Heart right ventricle (tissue), 16 donors: ENCODE measurements at regions not wholly inside any gene's neighbourhood (a gene's known extent, or its start where the extent isn't known, plus 50 kb on each side); places are given as distances from the start of the nearest gene placed in this dataset.

ENCODE experiments used
- ATAC-seq, 8 donors: fragments of 200-7000 bp; cut with Tn5 transposase; one replicate each; pipeline ENCODE4 v1.9.1; 2020; ENCODE audit warnings: mild to moderate bottlenecking in 8 of 8, moderate library complexity in 8 of 8, moderate number of reproducible peaks in 1 of 8
- DNase-seq, 2 donors: peaks; one replicate each; pipeline ENCODE4 v3.0.0-alpha.2; 2020
- H3K27ac ChIP-seq, 10 donors: fragments of 200-600 bp; sonication (generic) in 2 of 10; one replicate each; pipeline versions ENCODE4 v1.5.0 to v1.8.0; 2020 to 2022; ENCODE audit warnings: mild to moderate bottlenecking in 3 of 10
- H3K27me3 ChIP-seq, 7 donors: fragments of 200-600 bp; one replicate each; pipeline ENCODE4 v1.8.0; 2021 to 2022; ENCODE audit warnings: mild to moderate bottlenecking in 2 of 7
- H3K36me3 ChIP-seq, 9 donors: fragments of 200-600 bp; sonication (generic) in 1 of 9; one replicate each; pipeline versions ENCODE4 v1.5.0 to v1.8.0; 2020 to 2022; ENCODE audit warnings: mild to moderate bottlenecking in 2 of 9
- H3K4me1 ChIP-seq, 9 donors: fragments of 200-600 bp; sonication (generic) in 1 of 9; one replicate each; pipeline versions ENCODE4 v1.5.0 to v1.8.0; 2020 to 2022; ENCODE audit warnings: mild to moderate bottlenecking in 4 of 9
- H3K4me3 ChIP-seq, 10 donors: fragments of 200-600 bp; sonication (generic) in 2 of 10; one replicate each; pipeline versions ENCODE4 v1.5.0 to v1.8.0; 2020 to 2022; ENCODE audit warnings: mild to moderate bottlenecking in 7 of 10, moderate library complexity in 2 of 10
- H3K9me3 ChIP-seq, 11 donors: fragments of 200-600 bp in 10 of 11; sonication (generic) in 2 of 11; one replicate each; pipeline versions ENCODE4 v1.5.0 to v1.8.0; 2013 to 2022; ENCODE audit warnings: mild to moderate bottlenecking in 2 of 11, control low read depth in 1 of 11, moderate library complexity in 1 of 11
- CTCF ChIP-seq, 9 donors: fragments of 200-600 bp; sonication (generic) in 2 of 9; IDR thresholded peaks; one replicate each; pipeline versions ENCODE4 v1.5.0 to v1.8.0; 2021 to 2022; ENCODE audit warnings: antibody characterized with exemption in 9 of 9, mild to moderate bottlenecking in 5 of 9, moderate library complexity in 1 of 9
- WGBS, 2 donors: extraction: QIAGEN DNeasy Blood & Tissue Kit; methylation state at CpG; one replicate each; pipeline ENCODE4 v1.1.7; 2013; ENCODE audit warnings: inconsistent platforms in 1 of 2; 5-methylcytosine and 5-hydroxymethylcytosine counted together
- intact Hi-C, 10 donors: fragments of 100-400 bp; cut with DNase I; formaldehyde crosslinking; loops; one replicate each; pipeline versions ENCODE4 v1.11.1 to v1.14.2; 2022
- donor health status: Arrhythmogenic right ventricular cardiomyopathy.
- donor health status: ischemic (EF 13 %, LVEDD 7.1; RV severe dilation, severe dysfunction).
- donor health status: healthy with polysubstance abuse.
- donor health status: DM: no; HTN: yes; CAD: no.
- donor health status: DM: no; HTN: no; CAD: no.
- donor health status: ischemic (EF 25% LVEDD 6.9; RV normal size, moderate dysfunction).
- donor health status: ischemic (EF 25% LVEDD 5.7; RV mildly dilated, moderate dysfunction).
- donor health status: healthy.
- donor health status: DM: yes; HTN: yes; CAD: no.
- donor health status: Ischemic cardiomyopathy.
- donor health status: ischemic (EF 35%, LVEDD 5.7; RV mildly dilated, moderate dysfunction).
- donor health status: nonischemic (EF 11% LVEDD 7.7; RV severe dilation, severe dysfunction).
- donor health status: DM: yes; HTN: yes; CAD: no.
- donor health status: PGD.
- donor health status: ischemic (EF 29% LVEDD 5.4; RV normal size, mild dysfunction).
- donor health status: nonischemic (EF 23%, LVEDD 6.1; RV moderate dilation, normal function).

- no peak for ATAC-seq
- H3K4me1 ChIP-seq, result no peaks in the 10 kb centered on the region
- 54 to 63% methylated on average over 2 of the region's 2 CpGs for WGBS, 2 donors
- H3K4me3 ChIP-seq, result no peak overlapping the region
- H3K36me3 ChIP-seq, result no peaks in the 10 kb centered on the region
- intact Hi-C loops, result no loop called here
- TF ChIP-seq CTCF (IDR thresholded peaks at IDR 0.05), result no peak
- no peak overlapping the region for H3K27ac ChIP-seq
- no peaks in the 10 kb centered on the region for H3K9me3 ChIP-seq
- peaks cover 0 to 23% (median 0%) of the 10 kb centered on the region in 7 donors for H3K27me3 ChIP-seq
- no peak for DNase-seq
Measured at GRCh38 chr6:156461647-156462046, 315.5 kb upstream of the ARID1B start.

- DNase-seq (no peak), ATAC-seq (no peak)
- intact Hi-C loops, result no loop called here
- no peak overlapping the region for H3K4me3 ChIP-seq
- H3K27me3 ChIP-seq, result peaks cover 0 to 13% (median 0%) of the 10 kb centered on the region in 7 donors
- H3K9me3 ChIP-seq, result no peaks in the 10 kb centered on the region
- H3K4me1 ChIP-seq, result no peaks in the 10 kb centered on the region
- H3K27ac ChIP-seq, result no peak overlapping the region
- TF ChIP-seq CTCF (IDR thresholded peaks at IDR 0.05), result no peak
- H3K36me3 ChIP-seq, result no peaks in the 10 kb centered on the region
Measured at GRCh38 chr6:156457601-156458000, 319.6 kb upstream of the ARID1B start.

GRCh38 chr6:156455847-156456246 is 321.3 kb upstream of the ARID1B start:
- H3K9me3 ChIP-seq, result peaks cover 0 to 7% (median 0%) of the 10 kb centered on the region in 11 donors
- no peak for ATAC-seq
- no peaks in the 10 kb centered on the region for H3K36me3 ChIP-seq
- TF ChIP-seq CTCF (IDR thresholded peaks at IDR 0.05), result no peak
- 92% methylated on average over 3 of the region's 4 CpGs for WGBS, 2 donors
- no peak overlapping the region for H3K4me3 ChIP-seq
- no peaks in the 10 kb centered on the region for H3K27me3 ChIP-seq
- intact Hi-C loops, result no loop called here
- no peaks in the 10 kb centered on the region for H3K4me1 ChIP-seq
- DNase-seq, result no peak
- H3K27ac ChIP-seq, result no peak overlapping the region

GRCh38 chr6:156454867-156455266 is 322.3 kb upstream of the ARID1B start:
- Histone ChIP-seq H3K36me3 (no peaks in the 10 kb centered on the region), H3K4me1 (no peaks in the 10 kb centered on the region), H3K9me3 (peaks cover 0 to 7% (median 0%) of the 10 kb centered on the region in 11 donors), H3K4me3 (no peak overlapping the region), H3K27ac (no peak overlapping the region), H3K27me3 (no peaks in the 10 kb centered on the region)
- WGBS, 2 donors, result 72 to 79% methylated on average over 8 of the region's 8 CpGs
- intact Hi-C loops, result no loop called here
- no peak for TF ChIP-seq CTCF (IDR thresholded peaks at IDR 0.05)
- no peak for DNase-seq
- no peak for ATAC-seq

GRCh38 chr6:156451726-156452125 is 325.5 kb upstream of the ARID1B start:
- Histone ChIP-seq H3K4me1 (peaks cover 0 to 7% (median 0%) of the 10 kb centered on the region in 9 donors), H3K36me3 (no peaks in the 10 kb centered on the region), H3K27me3 (no peaks in the 10 kb centered on the region), H3K27ac (no peak overlapping the region), H3K9me3 (peaks cover 0 to 7% (median 0%) of the 10 kb centered on the region in 11 donors), H3K4me3 (no peak overlapping the region)
- ATAC-seq (no peak), DNase-seq (no peak)
- TF ChIP-seq CTCF (IDR thresholded peaks at IDR 0.05), result no peak
- intact Hi-C loops, result no loop called here
- 95 to 99% methylated on average over 5 of the region's 5 CpGs for WGBS, 2 donors
